HL-60 (cell line): ENCODE measurements at regions not wholly inside any gene's neighbourhood (a gene's known extent, or its start where the extent isn't known, plus 50 kb on each side); places are given as distances from the start of the nearest gene placed in this dataset.

Experiments used
- GABPA ChIP-seq: IDR thresholded peaks from 2 replicates; pipeline ENCODE4 v1.6.1; 2012; ENCODE audit warnings: low read depth
- POLR2AphosphoS5 ChIP-seq: IDR thresholded peaks from 2 replicates; pipeline ENCODE4 v1.6.1; 2012; ENCODE audit warnings: low read depth
- TF ChIP-seq, protein P1 (sequence below): IDR thresholded peaks from one replicate; pipeline ENCODE4 v1.5.1; 2011; ENCODE audit warnings: low read length, control low read depth, inconsistent platforms; ENCODE audit not compliant: insufficient read depth
- TF ChIP-seq, protein P2 (sequence below): IDR thresholded peaks from 2 replicates; pipeline ENCODE4 v1.6.1; 2012; ENCODE audit warnings: low read depth; ENCODE audit not compliant: insufficient replicate concordance

DNA sequence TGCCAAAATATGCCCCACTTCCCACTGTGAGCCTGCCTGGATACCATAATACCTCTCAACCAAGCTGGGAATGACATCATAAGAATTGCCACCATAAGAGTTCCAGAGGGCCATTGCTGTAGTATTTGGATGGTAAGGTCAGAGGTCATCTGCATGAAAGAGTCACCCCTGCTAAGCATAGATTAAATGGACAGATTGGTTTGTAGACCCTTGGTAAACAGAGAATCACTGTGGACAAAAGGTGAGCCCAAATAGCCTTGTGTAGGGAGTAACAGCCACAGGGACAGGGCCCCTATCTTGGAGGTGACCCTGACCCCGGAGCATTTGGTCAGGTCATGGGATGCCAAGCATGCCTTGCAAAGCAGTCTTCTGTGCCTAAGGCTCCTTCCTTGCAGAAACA lies 129.7 kb downstream of the GPAM start:
- TF ChIP-seq, protein P1, sequence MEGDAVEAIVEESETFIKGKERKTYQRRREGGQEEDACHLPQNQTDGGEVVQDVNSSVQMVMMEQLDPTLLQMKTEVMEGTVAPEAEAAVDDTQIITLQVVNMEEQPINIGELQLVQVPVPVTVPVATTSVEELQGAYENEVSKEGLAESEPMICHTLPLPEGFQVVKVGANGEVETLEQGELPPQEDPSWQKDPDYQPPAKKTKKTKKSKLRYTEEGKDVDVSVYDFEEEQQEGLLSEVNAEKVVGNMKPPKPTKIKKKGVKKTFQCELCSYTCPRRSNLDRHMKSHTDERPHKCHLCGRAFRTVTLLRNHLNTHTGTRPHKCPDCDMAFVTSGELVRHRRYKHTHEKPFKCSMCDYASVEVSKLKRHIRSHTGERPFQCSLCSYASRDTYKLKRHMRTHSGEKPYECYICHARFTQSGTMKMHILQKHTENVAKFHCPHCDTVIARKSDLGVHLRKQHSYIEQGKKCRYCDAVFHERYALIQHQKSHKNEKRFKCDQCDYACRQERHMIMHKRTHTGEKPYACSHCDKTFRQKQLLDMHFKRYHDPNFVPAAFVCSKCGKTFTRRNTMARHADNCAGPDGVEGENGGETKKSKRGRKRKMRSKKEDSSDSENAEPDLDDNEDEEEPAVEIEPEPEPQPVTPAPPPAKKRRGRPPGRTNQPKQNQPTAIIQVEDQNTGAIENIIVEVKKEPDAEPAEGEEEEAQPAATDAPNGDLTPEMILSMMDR = no peak
- TF ChIP-seq, protein P2, sequence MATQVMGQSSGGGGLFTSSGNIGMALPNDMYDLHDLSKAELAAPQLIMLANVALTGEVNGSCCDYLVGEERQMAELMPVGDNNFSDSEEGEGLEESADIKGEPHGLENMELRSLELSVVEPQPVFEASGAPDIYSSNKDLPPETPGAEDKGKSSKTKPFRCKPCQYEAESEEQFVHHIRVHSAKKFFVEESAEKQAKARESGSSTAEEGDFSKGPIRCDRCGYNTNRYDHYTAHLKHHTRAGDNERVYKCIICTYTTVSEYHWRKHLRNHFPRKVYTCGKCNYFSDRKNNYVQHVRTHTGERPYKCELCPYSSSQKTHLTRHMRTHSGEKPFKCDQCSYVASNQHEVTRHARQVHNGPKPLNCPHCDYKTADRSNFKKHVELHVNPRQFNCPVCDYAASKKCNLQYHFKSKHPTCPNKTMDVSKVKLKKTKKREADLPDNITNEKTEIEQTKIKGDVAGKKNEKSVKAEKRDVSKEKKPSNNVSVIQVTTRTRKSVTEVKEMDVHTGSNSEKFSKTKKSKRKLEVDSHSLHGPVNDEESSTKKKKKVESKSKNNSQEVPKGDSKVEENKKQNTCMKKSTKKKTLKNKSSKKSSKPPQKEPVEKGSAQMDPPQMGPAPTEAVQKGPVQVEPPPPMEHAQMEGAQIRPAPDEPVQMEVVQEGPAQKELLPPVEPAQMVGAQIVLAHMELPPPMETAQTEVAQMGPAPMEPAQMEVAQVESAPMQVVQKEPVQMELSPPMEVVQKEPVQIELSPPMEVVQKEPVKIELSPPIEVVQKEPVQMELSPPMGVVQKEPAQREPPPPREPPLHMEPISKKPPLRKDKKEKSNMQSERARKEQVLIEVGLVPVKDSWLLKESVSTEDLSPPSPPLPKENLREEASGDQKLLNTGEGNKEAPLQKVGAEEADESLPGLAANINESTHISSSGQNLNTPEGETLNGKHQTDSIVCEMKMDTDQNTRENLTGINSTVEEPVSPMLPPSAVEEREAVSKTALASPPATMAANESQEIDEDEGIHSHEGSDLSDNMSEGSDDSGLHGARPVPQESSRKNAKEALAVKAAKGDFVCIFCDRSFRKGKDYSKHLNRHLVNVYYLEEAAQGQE = no peak
- TF ChIP-seq POLR2AphosphoS5 (no peak), GABPA (no peak)
